OCI-LY1 (cell line): ENCODE measurements at regions not wholly inside any gene's neighbourhood (a gene's known extent, or its start where the extent isn't known, plus 50 kb on each side); places are given as distances from the start of the nearest gene placed in this dataset.

Experiments used
- CTCF ChIP-seq: fragments of 200-600 bp; sonication (generic), shearing (Covaris generic); IDR thresholded peaks from 2 replicates; pipeline ENCODE4 v1.5.1; 2017; ENCODE audit warnings: mild to moderate bottlenecking, antibody characterized with exemption, low read length, moderate library complexity, mixed read lengths
- EZH2 ChIP-seq: fragments of 200-600 bp; sonication (generic), shearing (Covaris generic); IDR thresholded peaks from 2 replicates; pipeline ENCODE4 v1.8.0; 2017; ENCODE audit warnings: borderline replicate concordance, mixed run types, mild to moderate bottlenecking, antibody characterized with exemption, low read length, moderate library complexity, mixed read lengths

- TF ChIP-seq CTCF (no peak), EZH2 (no peak)
Measured at GRCh38 chr2:7419814-7420311, 502.7 kb downstream of the RNF144A start.
